Adipocyte (in vitro differentiated cells): ENCODE measurements at regions not wholly inside any gene's neighbourhood (a gene's known extent, or its start where the extent isn't known, plus 50 kb on each side); places are given as distances from the start of the nearest gene placed in this dataset.

ENCODE experiments used
- DNase-seq: peaks from one replicate; pipeline ENCODE4 v3.0.0-alpha.2; 2015; ENCODE audit warnings: low read depth
- H3K27me3 ChIP-seq: replicated peaks from 2 replicates; pipeline ENCODE4 v1.7.0; 2013; ENCODE audit warnings: mild to moderate bottlenecking, low read length, moderate library complexity; ENCODE audit not compliant: control insufficient read depth, insufficient read depth
- H3K36me3 ChIP-seq: 2 replicates; pipeline ENCODE4 v1.7.0; 2013; ENCODE audit warnings: low read length, mild to moderate bottlenecking, moderate library complexity; ENCODE audit not compliant: control insufficient read depth, insufficient read depth, severe bottlenecking
- H3K4me1 ChIP-seq: 2 replicates; pipeline ENCODE4 v1.7.0; 2013; ENCODE audit warnings: mild to moderate bottlenecking, low read length, moderate library complexity; ENCODE audit not compliant: control insufficient read depth, insufficient read depth
- H3K4me3 ChIP-seq: 2 replicates; pipeline ENCODE4 v1.7.0; 2013; ENCODE audit warnings: mild to moderate bottlenecking, low read length, moderate library complexity
- H3K9ac ChIP-seq: 2 replicates; pipeline ENCODE4 v1.7.0; 2013; ENCODE audit warnings: mild to moderate bottlenecking, low read length, moderate library complexity
- H3K9me3 ChIP-seq: 2 replicates; pipeline ENCODE4 v1.7.0; 2013; ENCODE audit warnings: mild to moderate bottlenecking, low read length, moderate library complexity; ENCODE audit not compliant: control insufficient read depth

DNA sequence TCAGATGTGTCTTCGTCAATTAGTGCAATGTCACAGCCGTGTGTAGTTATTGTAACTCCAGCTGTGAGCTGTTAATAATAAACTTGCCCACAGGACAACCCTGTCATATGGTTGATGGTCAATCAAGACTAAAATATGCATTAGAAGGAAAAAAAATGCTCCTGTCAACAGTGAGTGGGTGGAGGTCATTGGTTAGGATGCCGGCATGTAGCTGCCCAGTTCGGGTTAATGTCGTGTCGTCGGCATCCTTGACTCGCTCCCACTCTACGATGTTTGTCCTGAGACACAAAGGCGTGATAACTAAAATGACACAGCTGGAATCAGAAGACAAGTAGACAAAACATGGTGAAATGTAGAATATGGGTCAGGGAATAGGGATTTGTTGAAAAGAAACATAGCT, 442.8 kb upstream of the NPVF start:
- Histone ChIP-seq H3K9ac (no peak overlapping the region), H3K4me1 (peaks cover 23% of the 10 kb centered on the region), H3K27me3 (peaks cover 6% of the 10 kb centered on the region), H3K4me3 (no peak overlapping the region), H3K36me3 (no peaks in the 10 kb centered on the region), H3K9me3 (no peaks in the 10 kb centered on the region)
- DNase-seq, result no peak

DNA sequence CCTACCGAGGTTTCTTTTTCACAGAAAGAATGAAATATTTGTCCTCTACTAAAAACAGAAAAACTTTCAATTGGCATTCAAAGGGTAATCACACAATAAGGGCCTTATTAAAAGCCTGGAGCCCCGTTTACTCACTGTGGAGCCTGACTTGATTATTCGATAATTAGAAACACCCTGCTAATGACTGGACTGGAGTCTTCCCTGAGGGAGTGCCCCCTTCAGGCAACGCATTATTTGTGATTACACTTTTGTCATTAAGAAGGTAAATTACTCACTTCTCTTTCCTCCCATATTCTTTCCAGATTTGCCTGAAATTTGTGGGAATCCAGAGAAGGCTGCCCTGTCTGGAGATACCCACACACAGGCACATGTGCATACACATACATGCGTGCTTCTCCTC, 444.2 kb upstream of the NPVF start:
- H3K27me3 ChIP-seq, result peaks cover 4% of the 10 kb centered on the region
- H3K4me3 ChIP-seq, result no peak overlapping the region
- no peak for DNase-seq
- no peaks in the 10 kb centered on the region for H3K36me3 ChIP-seq
- H3K9me3 ChIP-seq, result no peaks in the 10 kb centered on the region
- H3K4me1 ChIP-seq, result peaks cover 23% of the 10 kb centered on the region
- H3K9ac ChIP-seq, result no peak overlapping the region

- DNase-seq, result no peak
- Histone ChIP-seq H3K27me3 (peaks cover 4% of the 10 kb centered on the region), H3K9me3 (no peaks in the 10 kb centered on the region), H3K9ac (no peak overlapping the region), H3K4me1 (peaks cover 10% of the 10 kb centered on the region), H3K4me3 (no peak overlapping the region), H3K36me3 (no peaks in the 10 kb centered on the region)
These were observed 447.6 kb upstream of the NPVF start for GRCh38 chr7:25675789-25676474.

DNA sequence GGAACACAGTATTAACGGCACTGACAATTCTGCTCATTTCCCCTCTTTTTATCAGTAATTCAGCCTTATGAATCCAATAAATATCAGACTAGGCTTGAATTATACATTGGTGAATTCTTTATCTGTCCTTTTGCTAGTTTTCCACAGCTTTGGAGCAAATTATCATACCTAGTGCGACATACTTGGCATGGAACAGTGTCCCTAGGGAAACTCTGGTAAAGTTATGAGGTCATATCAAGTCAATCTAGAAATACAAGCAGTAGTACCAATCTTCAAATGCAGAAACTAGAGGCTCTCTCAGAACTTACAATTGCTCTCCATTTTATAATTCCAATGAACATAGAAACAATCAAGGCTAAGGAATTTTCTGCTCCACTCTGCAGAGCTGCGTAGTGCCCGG, 449.3 kb upstream of the NPVF start:
- Histone ChIP-seq H3K27me3 (peaks cover 8% of the 10 kb centered on the region), H3K4me3 (no peak overlapping the region), H3K9me3 (no peaks in the 10 kb centered on the region), H3K4me1 (no peaks in the 10 kb centered on the region), H3K36me3 (no peaks in the 10 kb centered on the region), H3K9ac (no peak overlapping the region)
- no peak for DNase-seq

GRCh38 chr7:25678215-25678614, 449.9 kb upstream of the NPVF start:
- peaks cover 12% of the 10 kb centered on the region for H3K27me3 ChIP-seq
- H3K9ac ChIP-seq, result no peak overlapping the region
- H3K4me1 ChIP-seq, result no peaks in the 10 kb centered on the region
- H3K4me3 ChIP-seq, result no peak overlapping the region
- no peak for DNase-seq
- H3K36me3 ChIP-seq, result no peaks in the 10 kb centered on the region
- H3K9me3 ChIP-seq, result no peaks in the 10 kb centered on the region

DNA sequence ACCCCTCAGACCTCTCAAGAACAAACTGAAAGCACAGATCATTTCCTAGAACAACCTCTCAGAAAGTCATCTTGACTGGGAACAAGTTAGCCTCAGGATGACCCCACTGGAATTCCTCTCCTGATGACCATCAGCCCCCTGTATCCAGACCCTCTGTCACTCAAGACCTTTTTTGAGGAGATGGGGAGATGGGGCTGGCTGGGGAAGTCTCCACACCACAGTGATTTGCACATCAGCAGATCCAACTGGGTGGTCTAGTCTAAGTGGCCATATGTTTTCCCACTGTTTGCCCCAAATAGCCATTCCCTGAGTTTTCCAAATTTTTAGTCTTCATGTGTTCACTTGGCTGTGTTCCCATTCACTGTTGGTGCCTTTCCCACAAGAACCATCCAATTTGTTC, 452.4 kb upstream of the NPVF start:
- Histone ChIP-seq H3K9ac (no peak overlapping the region), H3K4me3 (no peak overlapping the region), H3K4me1 (no peaks in the 10 kb centered on the region), H3K27me3 (peaks cover 12% of the 10 kb centered on the region), H3K9me3 (no peaks in the 10 kb centered on the region), H3K36me3 (no peaks in the 10 kb centered on the region)
- DNase-seq, result no peak

- peaks cover 21% of the 10 kb centered on the region for H3K27me3 ChIP-seq
- no peak overlapping the region for H3K4me3 ChIP-seq
- H3K36me3 ChIP-seq, result no peaks in the 10 kb centered on the region
- no peaks in the 10 kb centered on the region for H3K9me3 ChIP-seq
- no peak overlapping the region for H3K9ac ChIP-seq
- peaks cover 4% of the 10 kb centered on the region for H3K4me1 ChIP-seq
- DNase-seq, result no peak
These were observed 456.1 kb upstream of the NPVF start for GRCh38 chr7:25684360-25684759.

GRCh38 chr7:25686493-25686892, 458.2 kb upstream of the NPVF start:
- no peak for DNase-seq
- Histone ChIP-seq H3K27me3 (peaks cover 13% of the 10 kb centered on the region), H3K9ac (no peak overlapping the region), H3K4me3 (no peak overlapping the region), H3K36me3 (no peaks in the 10 kb centered on the region), H3K9me3 (no peaks in the 10 kb centered on the region), H3K4me1 (peaks cover 4% of the 10 kb centered on the region)

GRCh38 chr7:25694211-25694610, 457.8 kb upstream of the NFE2L3 start:
- Histone ChIP-seq H3K4me3 (no peak overlapping the region), H3K9ac (no peak overlapping the region), H3K9me3 (no peaks in the 10 kb centered on the region), H3K4me1 (no peaks in the 10 kb centered on the region), H3K27me3 (no peaks in the 10 kb centered on the region), H3K36me3 (no peaks in the 10 kb centered on the region)
- no peak for DNase-seq

GRCh38 chr7:25694699-25695098, 457.3 kb upstream of the NFE2L3 start:
- Histone ChIP-seq H3K27me3 (no peaks in the 10 kb centered on the region), H3K9ac (no peak overlapping the region), H3K4me3 (no peak overlapping the region), H3K36me3 (no peaks in the 10 kb centered on the region), H3K4me1 (no peaks in the 10 kb centered on the region), H3K9me3 (no peaks in the 10 kb centered on the region)
- no peak for DNase-seq

DNA sequence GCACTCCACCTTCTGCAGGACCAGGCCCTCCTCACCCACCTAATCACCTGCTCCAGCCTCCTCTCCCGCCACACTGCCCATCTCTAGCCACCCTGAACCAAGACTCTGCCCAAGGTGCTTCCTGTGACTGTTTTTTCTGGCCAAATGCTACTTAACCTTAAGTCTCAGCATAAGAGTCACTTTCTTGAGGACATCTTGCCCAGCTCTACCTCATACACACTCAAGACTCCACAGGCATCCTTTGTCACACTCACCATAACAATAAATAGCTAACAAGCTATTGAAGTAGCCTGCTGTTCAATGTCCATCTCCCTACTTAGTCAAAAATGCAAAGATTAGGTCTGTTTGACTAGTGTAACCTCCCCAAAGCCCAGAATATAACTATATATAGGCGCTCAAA, 455.4 kb upstream of the NFE2L3 start:
- H3K4me3 ChIP-seq, result no peak overlapping the region
- no peak overlapping the region for H3K9ac ChIP-seq
- H3K9me3 ChIP-seq, result no peaks in the 10 kb centered on the region
- no peaks in the 10 kb centered on the region for H3K27me3 ChIP-seq
- no peaks in the 10 kb centered on the region for H3K36me3 ChIP-seq
- DNase-seq, result no peak
- H3K4me1 ChIP-seq, result no peaks in the 10 kb centered on the region

DNA sequence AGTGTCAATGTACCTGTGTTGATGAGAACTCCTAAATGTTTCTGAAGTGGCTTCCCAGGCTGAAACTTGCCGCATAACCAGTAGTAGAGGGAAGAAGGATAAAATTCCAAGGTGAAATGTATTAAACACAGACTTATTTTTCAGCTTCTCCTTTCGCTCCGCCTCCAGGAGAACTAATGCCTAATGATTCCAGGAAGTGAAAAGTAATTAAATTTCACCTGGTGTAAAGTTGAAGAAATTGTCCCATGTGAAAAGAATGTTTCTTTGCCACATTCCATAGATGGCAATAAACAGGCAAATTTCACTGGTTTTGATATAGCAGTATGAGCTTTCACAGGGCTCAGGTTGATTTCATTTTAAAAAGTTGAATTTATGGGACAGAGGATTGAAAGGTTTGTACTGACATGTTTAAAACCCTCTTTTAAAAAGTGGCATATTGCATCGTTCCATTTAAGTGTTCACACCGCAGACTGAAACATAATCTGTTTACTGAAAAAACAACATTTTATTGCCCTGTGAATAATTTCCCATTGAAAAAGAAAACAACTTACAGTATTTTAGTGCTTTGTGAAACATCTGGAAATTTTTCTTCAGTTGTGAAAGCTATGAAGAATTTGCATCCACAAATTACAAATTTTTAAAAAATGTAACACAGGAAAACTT, 453.4 kb upstream of the NFE2L3 start:
- DNase-seq, result no peak
- H3K4me1 ChIP-seq, result no peaks in the 10 kb centered on the region
- H3K36me3 ChIP-seq, result no peaks in the 10 kb centered on the region
- H3K9ac ChIP-seq, result no peak overlapping the region
- no peak overlapping the region for H3K4me3 ChIP-seq
- no peaks in the 10 kb centered on the region for H3K27me3 ChIP-seq
- H3K9me3 ChIP-seq, result no peaks in the 10 kb centered on the region
